ENCODE measurements at regions not wholly inside any gene's neighbourhood (a gene's known extent, or its start where the extent isn't known, plus 50 kb on each side); places are given as distances from the start of the nearest gene placed in this dataset.

DNA sequence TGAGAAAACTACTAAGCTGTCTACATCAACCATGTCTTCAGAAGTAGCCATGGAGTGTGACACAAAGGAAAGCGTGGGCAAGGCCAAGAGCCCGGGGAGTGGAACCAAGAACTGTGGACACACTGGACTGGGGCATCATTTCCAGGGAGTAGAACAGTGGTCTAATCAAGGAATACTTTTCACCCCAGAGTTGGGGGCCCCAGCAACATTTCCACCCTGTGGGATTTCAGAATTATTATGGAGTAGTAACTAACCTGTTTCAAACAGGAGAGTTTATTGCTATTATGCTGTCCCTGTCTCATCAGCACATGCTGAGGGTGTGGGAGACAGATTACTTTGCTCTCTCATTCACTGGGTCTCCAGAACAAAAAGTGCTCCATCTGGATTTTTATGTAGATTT lies 58.0 kb upstream of the FSTL4 start:
- TF ChIP-seq, protein P1, sequence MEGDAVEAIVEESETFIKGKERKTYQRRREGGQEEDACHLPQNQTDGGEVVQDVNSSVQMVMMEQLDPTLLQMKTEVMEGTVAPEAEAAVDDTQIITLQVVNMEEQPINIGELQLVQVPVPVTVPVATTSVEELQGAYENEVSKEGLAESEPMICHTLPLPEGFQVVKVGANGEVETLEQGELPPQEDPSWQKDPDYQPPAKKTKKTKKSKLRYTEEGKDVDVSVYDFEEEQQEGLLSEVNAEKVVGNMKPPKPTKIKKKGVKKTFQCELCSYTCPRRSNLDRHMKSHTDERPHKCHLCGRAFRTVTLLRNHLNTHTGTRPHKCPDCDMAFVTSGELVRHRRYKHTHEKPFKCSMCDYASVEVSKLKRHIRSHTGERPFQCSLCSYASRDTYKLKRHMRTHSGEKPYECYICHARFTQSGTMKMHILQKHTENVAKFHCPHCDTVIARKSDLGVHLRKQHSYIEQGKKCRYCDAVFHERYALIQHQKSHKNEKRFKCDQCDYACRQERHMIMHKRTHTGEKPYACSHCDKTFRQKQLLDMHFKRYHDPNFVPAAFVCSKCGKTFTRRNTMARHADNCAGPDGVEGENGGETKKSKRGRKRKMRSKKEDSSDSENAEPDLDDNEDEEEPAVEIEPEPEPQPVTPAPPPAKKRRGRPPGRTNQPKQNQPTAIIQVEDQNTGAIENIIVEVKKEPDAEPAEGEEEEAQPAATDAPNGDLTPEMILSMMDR (conservative IDR thresholded peaks at IDR 0.05; ENCODE audit: low read depth, low read length), result no peak
- TF ChIP-seq EZH2 (IDR thresholded peaks at IDR 0.05; ENCODE audit: borderline replicate concordance, low read depth, low read length, poor library complexity, severe bottlenecking), result no peak
